CD4-positive, alpha-beta T cell treated with Interleukin-4 for 1 hour (primary cell): ENCODE measurements at regions not wholly inside any gene's neighbourhood (a gene's known extent, or its start where the extent isn't known, plus 50 kb on each side); places are given as distances from the start of the nearest gene placed in this dataset.
"Not testable (repeated sequence)": the region's sequence is repeated elsewhere in the genome, so short reads cannot be mapped to it uniquely, and the experiment has no call there.

ENCODE experiments used
- DNase-seq, 2 donors: peaks; one replicate each; pipeline ENCODE4 v3.0.0-alpha.2; 2020 to 2022

DNA sequence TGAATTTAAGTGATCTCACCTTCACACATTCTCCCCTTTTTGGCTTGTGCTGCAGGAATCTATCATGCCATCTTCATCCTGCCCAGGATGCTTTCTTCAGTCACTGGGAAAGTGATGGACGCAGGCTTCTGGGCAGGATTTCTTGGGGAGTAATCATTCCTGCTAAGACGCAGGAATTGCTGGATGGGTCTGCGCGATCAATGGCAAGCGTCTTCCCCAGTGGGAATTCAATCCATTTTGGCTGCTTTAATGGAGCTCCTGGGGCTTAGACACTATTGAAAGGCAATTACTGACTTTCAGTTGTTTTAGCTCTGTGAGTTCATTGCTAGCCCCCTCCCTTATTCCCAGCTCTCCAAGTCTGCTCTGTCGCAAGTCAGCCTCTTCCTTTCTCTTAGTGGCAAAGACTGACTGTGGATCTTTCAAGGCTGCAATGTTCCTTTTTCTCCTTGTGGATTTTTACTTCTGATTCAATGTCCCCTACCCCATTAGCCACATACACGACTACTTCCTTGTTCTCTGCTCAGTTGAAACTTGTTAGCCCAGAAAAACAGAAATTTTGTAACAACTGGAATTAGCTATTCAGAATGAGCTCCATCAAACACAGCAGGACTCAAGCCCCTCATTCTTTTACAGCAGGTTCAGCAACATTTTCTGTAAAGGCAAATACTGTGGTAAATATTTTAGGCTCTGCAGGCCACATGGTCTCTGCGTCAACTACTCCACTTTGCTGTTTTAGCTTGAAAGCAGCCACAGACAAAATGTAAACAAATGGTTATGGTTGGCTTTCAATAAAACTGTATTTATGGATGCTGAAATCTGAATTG lies 154.9 kb downstream of the ASB9 start:
- DNase-seq = no peak

DNA sequence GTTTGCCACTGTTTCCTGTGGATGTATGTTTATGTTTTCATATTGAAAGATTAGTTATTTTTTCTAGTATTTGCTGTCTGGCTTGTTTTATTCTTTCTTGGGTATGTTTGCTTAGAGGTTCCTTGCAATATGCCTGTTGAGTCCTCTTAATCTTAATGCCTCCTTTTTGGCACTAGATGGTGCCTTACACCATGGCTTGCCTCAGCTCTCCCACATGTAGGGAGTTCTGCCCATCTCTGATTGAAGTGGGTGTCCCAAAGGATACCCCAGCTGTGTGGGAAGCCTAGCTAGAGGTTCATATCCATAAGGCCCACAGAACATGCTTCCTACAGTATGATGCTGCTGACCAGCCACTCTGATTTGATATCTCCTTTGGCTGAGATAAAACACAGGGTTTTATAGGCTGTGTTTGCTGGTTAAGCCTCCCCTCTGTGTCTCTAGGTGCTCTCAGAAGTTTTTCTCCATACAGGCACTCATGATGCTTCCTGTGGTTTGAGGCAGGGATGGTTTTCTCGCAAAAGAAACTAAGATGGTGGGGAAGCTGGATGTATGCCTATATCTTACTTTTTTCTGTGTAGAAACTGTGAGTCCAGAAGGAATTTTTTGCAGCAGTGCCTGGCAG lies 162.4 kb downstream of the ASB9 start:
- DNase-seq = peak in 1 of 2 donors; percentile 31

DNA sequence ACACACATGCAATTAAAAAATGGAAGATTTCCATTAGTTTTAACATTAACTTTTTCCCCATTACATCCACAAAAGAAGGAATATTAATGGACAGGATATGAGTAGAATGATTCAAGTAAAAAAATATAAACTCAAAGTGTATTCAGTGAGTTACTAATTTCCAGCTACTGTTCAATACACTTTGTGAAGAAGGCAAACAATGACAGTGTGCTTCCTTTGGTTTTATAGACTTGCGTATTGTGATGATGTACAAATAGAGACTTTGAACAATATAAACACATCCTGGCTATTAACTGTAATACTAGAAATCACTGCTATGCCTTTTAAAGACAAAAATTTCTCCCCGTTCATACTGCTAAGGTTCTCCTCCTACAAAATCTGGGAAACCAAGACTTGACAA lies 171.4 kb downstream of the ASB9 start:
- no peak for DNase-seq

DNA sequence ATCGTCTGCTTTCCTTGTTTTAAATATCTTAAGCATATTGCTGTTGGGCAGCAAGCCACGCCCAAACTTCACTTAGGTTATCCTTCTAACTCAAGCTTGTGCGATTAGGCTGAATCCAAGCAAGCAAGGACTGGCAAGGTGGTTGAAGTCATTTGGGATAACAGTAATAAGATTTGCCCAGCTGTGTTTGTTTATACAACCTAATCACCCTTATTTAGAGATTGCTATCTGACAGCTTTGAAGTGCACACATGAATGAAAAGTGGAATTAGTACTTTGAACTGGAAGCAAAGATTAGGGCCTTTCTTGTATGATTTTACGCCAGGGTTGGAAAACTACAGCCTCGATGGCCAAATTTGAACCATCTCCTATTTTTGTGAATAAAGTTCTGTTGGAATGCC lies 182.1 kb downstream of the ASB9 start:
- DNase-seq = no peak

DNA sequence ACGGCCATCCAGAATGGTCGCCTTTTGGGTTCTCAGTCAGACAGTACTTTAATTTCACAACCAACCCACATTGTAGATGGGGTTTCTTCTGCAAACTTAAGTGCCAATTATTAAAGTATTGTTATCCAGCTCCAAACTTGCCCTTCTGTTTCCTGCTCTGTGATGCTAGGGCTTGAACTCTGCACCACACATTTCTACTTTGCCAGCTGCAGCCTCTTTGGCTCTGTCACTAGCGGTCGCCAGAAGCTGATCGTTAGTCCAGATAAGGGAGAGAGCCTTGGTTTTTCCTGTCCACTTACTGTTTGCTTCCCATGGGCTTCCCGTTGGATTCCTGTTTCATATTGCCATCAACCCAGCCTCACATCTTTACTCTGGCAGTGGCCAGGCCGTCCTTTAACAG lies 196.6 kb downstream of the ASB9 start:
- no peak for DNase-seq

DNA sequence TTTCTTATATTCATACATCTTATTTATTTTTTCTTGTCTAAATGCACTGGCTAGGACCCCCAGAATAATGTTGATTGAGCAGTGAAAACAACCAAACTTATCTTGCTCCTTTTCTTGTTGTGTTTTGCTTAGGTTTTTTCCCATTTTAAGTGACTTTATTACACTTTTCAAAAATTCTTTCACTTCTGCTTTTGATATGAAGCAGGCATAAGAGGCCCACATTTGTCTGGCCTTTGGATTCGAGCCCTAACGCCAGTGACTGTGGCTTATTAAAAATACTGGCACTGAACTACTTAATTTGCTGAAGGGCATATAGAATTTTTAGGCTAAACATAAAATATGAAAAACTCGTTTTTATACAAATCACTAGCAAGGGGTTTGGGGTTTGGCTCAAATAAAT lies 197.0 kb downstream of the ASB9 start:
- DNase-seq = no peak

DNA sequence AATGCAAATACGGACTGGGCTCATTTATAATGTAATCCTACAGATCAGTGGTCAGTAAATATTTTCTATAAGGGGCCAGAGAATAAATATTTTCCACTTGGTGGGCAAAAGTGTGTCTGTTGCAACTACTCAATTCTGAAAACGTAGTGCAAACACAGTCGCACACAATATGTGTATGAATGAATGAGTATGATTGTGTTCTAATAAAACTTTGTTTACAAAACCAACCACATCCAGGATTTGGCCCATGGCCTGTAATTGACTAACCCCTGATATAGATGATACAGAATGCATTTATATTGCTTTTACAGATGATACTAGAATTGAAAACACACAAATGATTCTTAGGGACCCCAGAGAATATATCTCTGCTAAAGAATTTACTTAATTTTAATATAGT lies 197.6 kb downstream of the ASB9 start:
- no peak for DNase-seq

DNA sequence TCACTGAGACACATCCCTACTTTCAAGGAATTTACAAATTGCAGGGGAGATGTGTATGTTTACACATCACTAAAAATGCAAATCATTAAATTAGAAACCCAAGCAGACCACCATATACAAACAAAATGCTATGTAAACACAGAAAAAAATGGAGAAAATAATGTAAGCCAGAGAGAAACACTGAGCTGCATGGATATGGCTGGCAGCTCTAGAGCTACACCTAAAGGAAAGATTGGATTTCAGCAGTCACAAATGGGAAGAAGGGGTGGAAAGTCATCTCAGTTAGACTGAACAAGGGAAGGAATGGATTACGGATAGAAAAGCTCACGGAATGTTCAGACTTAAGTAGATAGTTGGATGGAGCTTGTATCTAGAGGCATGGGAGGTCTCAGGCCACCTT lies 186.3 kb downstream of the MOSPD2 start:
- no peak for DNase-seq

DNA sequence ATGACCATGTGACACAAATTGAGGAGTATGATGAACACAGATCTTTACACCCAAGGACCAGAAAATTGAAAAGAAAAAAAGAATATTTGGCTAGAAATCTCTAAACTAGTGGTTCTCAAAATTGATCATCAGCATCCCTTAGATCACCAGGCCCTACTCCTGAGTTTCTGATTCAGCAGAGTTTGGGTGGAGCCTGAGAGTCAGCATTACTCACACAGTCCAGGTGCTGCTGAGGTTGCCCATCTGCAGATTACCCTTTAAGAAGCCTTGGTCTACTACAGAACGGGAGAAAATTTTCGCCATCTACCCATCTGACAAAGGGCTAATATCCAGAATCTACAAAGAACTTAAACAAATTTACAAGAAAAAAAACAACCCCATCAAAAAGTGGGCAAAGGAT lies 182.8 kb downstream of the MOSPD2 start:
- no peak for DNase-seq

DNA sequence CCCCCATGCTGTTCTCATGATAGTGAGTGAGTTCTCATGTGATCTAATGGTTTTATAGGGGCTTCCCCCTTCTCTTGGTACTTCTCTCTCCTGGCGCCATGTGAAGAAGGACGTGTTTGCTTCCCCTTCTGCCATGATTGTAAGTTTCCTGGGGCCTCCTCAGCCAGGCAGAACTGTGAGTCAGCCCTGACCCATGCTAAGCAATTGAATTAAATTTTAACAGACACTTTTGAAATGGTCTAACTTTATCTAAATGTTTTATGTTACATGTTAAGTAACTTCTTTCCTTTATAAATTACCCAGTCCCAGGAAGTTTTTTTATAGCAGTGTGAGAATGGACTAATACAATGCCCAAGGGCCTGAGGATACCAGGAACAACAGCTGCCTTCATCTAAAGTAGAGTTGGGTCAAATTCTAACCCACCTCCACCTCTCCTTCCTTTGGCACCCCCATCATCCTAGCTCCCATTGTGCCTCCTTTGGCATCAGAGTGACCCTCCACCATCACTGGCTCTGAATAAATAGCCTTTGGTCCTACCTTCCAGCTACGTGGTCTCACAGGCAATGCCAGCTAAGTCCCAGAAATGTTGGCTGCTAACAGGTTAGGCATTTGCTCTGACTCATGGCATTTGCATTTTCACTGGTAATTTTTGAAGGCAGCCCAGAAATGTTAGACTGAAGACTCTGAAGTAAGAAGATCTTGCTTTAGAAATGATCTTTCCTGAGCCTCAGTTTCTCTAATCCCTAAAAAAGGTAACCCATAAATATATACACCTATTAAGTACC lies 182.1 kb downstream of the MOSPD2 start:
- DNase-seq = no peak

DNA sequence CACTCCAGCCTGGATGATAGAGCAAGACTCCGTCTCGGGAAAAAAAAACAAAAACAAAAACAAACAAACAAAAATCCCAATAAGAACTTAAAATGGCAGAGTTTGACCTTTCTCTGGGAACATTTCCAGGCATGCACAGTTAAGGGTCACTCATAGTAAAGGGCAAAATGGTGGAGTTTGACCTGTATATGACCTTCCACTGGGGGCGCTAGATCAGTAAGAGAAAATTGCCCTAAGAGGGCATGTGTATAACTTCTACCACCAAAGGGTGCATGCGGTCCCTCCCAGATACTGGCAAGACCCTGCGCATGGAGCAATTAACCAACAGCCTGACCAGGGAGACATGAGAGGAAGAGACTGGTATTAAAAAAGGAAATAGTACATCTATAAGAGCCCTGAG lies 177.2 kb downstream of the MOSPD2 start:
- no peak for DNase-seq

DNA sequence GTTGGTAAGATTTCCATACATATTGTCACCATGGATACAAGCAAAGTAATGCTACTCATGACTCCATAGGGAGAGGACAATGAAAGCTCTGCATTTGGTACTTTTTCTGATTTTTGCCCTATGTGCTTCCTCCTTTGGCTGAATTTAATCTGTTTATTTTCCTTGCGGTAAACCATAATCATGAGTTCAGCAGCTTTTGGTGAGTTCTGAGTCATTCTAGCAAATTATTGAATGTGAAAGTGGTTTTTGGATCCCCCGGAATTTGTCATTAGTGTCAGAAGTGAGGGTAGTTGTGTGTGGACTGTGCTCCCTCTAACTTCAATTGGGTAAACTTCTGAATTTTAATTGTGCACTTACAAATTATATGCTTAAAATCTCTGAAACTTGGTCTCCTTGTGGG lies 170.3 kb downstream of the MOSPD2 start:
- DNase-seq = no peak

DNA sequence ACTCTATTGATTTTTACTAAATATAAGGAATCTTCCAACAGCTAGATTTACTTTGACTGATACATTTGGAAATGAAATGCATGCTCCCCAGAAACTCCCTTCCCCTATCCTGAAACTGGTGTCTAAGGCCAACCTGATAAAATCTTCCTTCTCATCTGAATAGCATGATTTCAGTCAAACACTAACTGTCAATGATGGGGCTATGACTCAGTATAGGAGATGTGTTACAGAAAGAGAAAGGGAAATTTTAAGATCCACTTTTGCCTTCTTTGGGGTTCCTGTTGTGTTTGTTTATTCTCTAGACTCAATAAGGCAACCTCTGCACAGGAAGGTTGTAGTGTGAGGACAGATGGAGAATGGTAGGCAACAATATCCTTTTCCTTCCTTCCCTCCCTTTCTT lies 160.7 kb downstream of the MOSPD2 start:
- no peak for DNase-seq

DNA sequence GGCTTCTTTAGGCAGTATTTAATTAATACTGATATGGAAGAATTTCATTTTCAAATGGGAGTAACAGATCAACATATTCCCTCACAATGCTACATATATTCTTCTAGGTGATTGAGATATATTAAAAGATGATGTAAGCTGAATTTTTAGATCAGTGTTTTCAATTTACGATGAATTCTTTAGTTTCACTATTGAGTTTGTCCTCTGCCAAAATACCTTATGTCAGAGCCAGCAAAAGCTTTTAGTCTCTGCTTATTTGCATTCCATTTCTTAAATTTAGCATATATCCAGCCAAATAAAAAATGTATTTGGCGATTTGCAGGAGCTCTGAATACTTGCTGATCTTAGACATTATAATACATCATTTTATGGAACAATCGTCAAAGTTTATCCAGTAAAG lies 144.3 kb downstream of the MOSPD2 start:
- DNase-seq = no peak

DNA sequence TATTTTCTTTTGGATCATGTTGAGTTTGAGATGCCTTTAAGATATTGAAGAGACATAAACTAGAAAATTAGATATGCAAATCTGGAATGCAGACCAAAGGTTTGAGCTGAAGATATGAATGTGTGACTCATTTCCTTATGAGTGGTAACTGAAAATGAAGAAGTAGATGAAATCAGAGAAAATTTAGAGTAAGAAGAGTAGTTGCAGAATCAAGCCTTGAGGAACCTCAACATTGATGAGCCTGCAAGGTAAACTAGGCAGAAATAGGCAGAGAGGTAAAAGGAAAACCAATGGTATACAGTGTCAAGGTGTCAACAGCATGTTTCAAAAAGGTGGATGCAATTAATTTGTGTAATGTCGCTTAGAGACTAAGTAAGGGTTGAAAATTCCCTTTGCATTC lies 142.8 kb downstream of the MOSPD2 start:
- DNase-seq = no peak

DNA sequence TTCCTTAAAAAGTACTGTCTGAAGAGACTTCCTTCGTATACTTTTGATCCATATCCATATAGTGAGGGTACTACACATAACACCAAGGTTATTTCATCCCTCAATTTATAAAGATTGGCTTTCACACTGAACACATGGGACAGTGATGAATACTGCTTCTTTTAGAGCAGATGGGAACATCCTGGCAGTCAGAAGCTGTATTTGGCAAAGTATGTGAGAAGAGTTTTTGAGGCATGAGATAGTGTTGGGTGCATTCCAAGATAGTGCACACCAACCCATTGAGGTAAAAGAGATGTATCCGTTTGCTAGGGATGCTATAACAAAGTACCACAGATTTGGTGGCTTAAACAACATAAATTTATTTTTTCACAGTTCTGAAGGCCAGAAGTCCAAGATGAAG lies 141.1 kb downstream of the MOSPD2 start:
- no peak for DNase-seq

DNA sequence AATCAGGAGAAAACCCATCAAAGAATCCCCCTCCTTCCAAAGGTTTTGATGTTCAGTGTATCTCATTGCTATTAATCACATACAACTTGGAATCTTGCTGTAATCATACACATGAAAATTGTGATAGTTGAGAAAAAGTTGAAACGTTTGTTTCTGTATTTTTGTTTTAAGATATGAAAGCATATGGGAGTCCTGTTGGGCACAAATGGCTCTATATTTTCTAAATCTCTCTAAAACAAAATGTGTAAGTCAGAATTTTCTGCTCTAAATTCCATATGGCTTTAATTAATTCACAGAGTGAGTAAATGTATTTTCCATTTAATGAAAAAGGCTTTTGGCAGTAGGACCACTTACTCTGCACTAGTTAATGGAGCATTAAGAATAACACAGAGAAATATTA lies 140.2 kb downstream of the MOSPD2 start:
- no peak for DNase-seq

DNA sequence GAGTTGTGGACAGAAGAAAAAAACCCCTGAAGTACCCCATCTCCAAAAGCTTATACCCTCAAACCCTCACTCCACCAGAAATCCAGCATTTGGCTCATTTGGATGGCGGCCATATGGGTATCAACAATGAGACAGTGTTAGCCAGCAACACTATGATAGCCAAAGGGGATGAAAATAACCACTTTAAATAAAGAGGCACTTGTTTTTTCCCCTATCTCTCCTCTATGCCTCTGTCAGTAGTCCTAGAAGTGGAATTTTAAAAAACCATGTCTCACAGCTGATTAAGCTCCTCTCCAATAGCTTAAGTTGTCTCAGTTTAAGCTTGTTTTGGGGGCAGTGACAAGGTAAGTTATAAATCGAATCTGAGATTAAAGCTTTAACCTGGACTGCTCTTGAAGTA lies 124.0 kb downstream of the MOSPD2 start:
- no peak for DNase-seq

DNA sequence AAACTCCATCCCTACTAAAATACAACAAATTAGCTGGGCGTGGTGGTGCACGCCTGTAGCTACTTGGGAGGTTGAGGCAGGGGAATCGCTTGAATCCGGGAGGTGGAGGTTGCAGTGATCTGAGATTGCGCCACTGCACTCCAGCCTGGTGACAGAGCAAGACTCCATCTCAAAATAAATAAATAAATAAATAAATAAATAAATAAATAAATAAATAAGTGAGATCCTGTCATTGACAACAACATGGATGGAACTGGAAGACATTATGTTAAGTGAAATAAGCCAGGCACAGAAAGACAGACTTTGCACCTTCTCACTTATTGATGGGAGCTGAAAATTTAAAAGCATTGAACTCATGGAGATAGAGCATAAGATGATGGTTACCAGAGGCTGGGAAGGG lies 111.2 kb downstream of the MOSPD2 start:
- DNase-seq = not testable (repeated sequence)
